Small intestine (tissue), 7 donors: ENCODE measurements at regions not wholly inside any gene's neighbourhood (a gene's known extent, or its start where the extent isn't known, plus 50 kb on each side); places are given as distances from the start of the nearest gene placed in this dataset.

Source experiments
- DNase-seq, 2 donors: peaks; one replicate each; pipeline versions ENCODE4 v3.0.0 to v3.0.0-alpha.2; 2013
- FAIRE-seq: peaks from 2 replicates; lab custom pipeline; 2012; peaks lifted over from hg19 to GRCh38; lab: Jason Lieb, UNC
- H3K27ac ChIP-seq, 3 donors: one replicate each; pipeline ENCODE4 v1.5.1; 2013; ENCODE audit warnings: low read length in 2 of 3, mild to moderate bottlenecking in 2 of 3, control low read depth in 1 of 3, inconsistent platforms in 1 of 3, low read depth in 1 of 3, moderate library complexity in 1 of 3
- H3K27me3 ChIP-seq, 3 donors: one replicate each; pipeline ENCODE4 v1.6.1; 2013; ENCODE audit warnings: low read length in 3 of 3, inconsistent platforms in 1 of 3; ENCODE audit not compliant: control insufficient read depth in 3 of 3, insufficient read depth in 3 of 3
- H3K36me3 ChIP-seq, 3 donors: one replicate each; pipeline ENCODE4 v1.6.1; 2013; ENCODE audit warnings: low read length in 3 of 3, inconsistent platforms in 1 of 3, low read depth in 1 of 3, mild to moderate bottlenecking in 1 of 3, moderate library complexity in 1 of 3; ENCODE audit not compliant: control insufficient read depth in 3 of 3, insufficient read depth in 2 of 3
- H3K4me1 ChIP-seq, 3 donors: one replicate each; pipeline ENCODE4 v1.6.1; 2013; ENCODE audit warnings: low read length in 2 of 3, inconsistent platforms in 1 of 3, low read depth in 1 of 3, mild to moderate bottlenecking in 1 of 3, moderate library complexity in 1 of 3; ENCODE audit not compliant: control insufficient read depth in 3 of 3, insufficient read depth in 2 of 3
- H3K4me3 ChIP-seq, 3 donors: one replicate each; pipeline ENCODE4 v1.5.1; 2013; ENCODE audit warnings: low read length in 3 of 3, control low read depth in 1 of 3, inconsistent platforms in 1 of 3, low read depth in 1 of 3, mild to moderate bottlenecking in 1 of 3, moderate library complexity in 1 of 3
- H3K9me3 ChIP-seq, 2 donors: one replicate each; pipeline ENCODE4 v1.6.1; 2013; ENCODE audit warnings: low read depth in 1 of 2, low read length in 1 of 2; ENCODE audit not compliant: control insufficient read depth in 2 of 2, insufficient read depth in 1 of 2
- WGBS, 3 donors: extraction: QIAGEN DNeasy Blood & Tissue Kit; methylation state at CpG; one replicate each; pipeline ENCODE4 v1.1.7; 2013; 5-methylcytosine and 5-hydroxymethylcytosine counted together
- donor health status: healthy with polysubstance abuse.
- donor health status: control.
- donor health status: control.
- donor health status: Bipolar disorder and iron deficiency.
- donor health status: healthy.

GRCh38 chr4:24137671-24138601 lies 248.1 kb upstream of the PPARGC1A start:
- DNase-seq (peak; percentile 86), FAIRE-seq (no peak)
- peaks cover 0 to 12% (median 4%) of the 10 kb centered on the region in 3 donors for H3K4me1 ChIP-seq
- WGBS, 3 donors = 16 to 48% (median 25%) methylated on average over 8 of the region's 8 CpGs
- no peaks in the 10 kb centered on the region for H3K36me3 ChIP-seq
- H3K4me3 ChIP-seq = no peak overlapping the region
- no peaks in the 10 kb centered on the region for H3K27me3 ChIP-seq
- H3K9me3 ChIP-seq = no peaks in the 10 kb centered on the region
- H3K27ac ChIP-seq = peak overlapping the region in 2 of 3 donors; percentile 17 to 44

GRCh38 chr4:24131954-24132673 lies 242.3 kb upstream of the PPARGC1A start:
- no peaks in the 10 kb centered on the region for H3K9me3 ChIP-seq
- H3K4me1 ChIP-seq = no peaks in the 10 kb centered on the region
- no peaks in the 10 kb centered on the region for H3K36me3 ChIP-seq
- H3K4me3 ChIP-seq = no peak overlapping the region
- FAIRE-seq (no peak), DNase-seq (no peak)
- 58 to 77% (median 67%) methylated on average over 8 of the region's 8 CpGs for WGBS, 3 donors
- H3K27ac ChIP-seq = no peak overlapping the region
- no peaks in the 10 kb centered on the region for H3K27me3 ChIP-seq

GRCh38 chr4:24130637-24131036 lies 240.8 kb upstream of the PPARGC1A start:
- FAIRE-seq = no peak
- H3K27ac ChIP-seq = no peak overlapping the region
- DNase-seq = no peak
- H3K4me3 ChIP-seq = no peak overlapping the region
- H3K36me3 ChIP-seq = no peaks in the 10 kb centered on the region
- no peaks in the 10 kb centered on the region for H3K27me3 ChIP-seq
- H3K9me3 ChIP-seq = no peaks in the 10 kb centered on the region
- WGBS, 3 donors = 59 to 74% (median 64%) methylated on average over 3 of the region's 3 CpGs
- H3K4me1 ChIP-seq = no peaks in the 10 kb centered on the region

- no peak overlapping the region for H3K4me3 ChIP-seq
- H3K27me3 ChIP-seq = no peaks in the 10 kb centered on the region
- H3K36me3 ChIP-seq = no peaks in the 10 kb centered on the region
- FAIRE-seq (no peak), DNase-seq (no peak)
- WGBS, 3 donors = 77 to 92% (median 80%) methylated on average over 5 of the region's 5 CpGs
- no peaks in the 10 kb centered on the region for H3K4me1 ChIP-seq
- H3K9me3 ChIP-seq = no peaks in the 10 kb centered on the region
- no peak overlapping the region for H3K27ac ChIP-seq
These were observed 236.9 kb upstream of the PPARGC1A start for GRCh38 chr4:24126776-24127175.

- Histone ChIP-seq H3K9me3 (no peaks in the 10 kb centered on the region), H3K27me3 (no peaks in the 10 kb centered on the region), H3K27ac (no peak overlapping the region), H3K4me3 (no peak overlapping the region), H3K36me3 (no peaks in the 10 kb centered on the region), H3K4me1 (no peaks in the 10 kb centered on the region)
- WGBS, 3 donors = 78 to 86% (median 80%) methylated on average over 15 of the region's 15 CpGs
- no peak for DNase-seq
- no peak for FAIRE-seq
These were observed 231.7 kb upstream of the PPARGC1A start for GRCh38 chr4:24121395-24122175.

GRCh38 chr4:24117975-24118374 lies 228.1 kb upstream of the PPARGC1A start:
- H3K9me3 ChIP-seq = no peaks in the 10 kb centered on the region
- H3K27me3 ChIP-seq = no peaks in the 10 kb centered on the region
- no peak for DNase-seq
- no peak overlapping the region for H3K4me3 ChIP-seq
- no peak for FAIRE-seq
- 55 to 76% (median 70%) methylated on average over 8 of the region's 8 CpGs for WGBS, 3 donors
- no peaks in the 10 kb centered on the region for H3K4me1 ChIP-seq
- H3K27ac ChIP-seq = no peak overlapping the region
- H3K36me3 ChIP-seq = no peaks in the 10 kb centered on the region

- H3K4me1 ChIP-seq = no peaks in the 10 kb centered on the region
- no peaks in the 10 kb centered on the region for H3K36me3 ChIP-seq
- no peaks in the 10 kb centered on the region for H3K27me3 ChIP-seq
- no peak for FAIRE-seq
- 17 to 43% (median 33%) methylated on average over 3 of the region's 3 CpGs for WGBS, 3 donors
- H3K27ac ChIP-seq = no peak overlapping the region
- no peaks in the 10 kb centered on the region for H3K9me3 ChIP-seq
- no peak for DNase-seq
- no peak overlapping the region for H3K4me3 ChIP-seq
These were observed 226.3 kb upstream of the PPARGC1A start for GRCh38 chr4:24116107-24116506.

GRCh38 chr4:24114919-24115500 lies 225.2 kb upstream of the PPARGC1A start:
- FAIRE-seq (no peak), DNase-seq (no peak)
- no peaks in the 10 kb centered on the region for H3K9me3 ChIP-seq
- no peak overlapping the region for H3K4me3 ChIP-seq
- H3K27ac ChIP-seq = no peak overlapping the region
- WGBS, 3 donors = 83 to 89% (median 88%) methylated on average over 8 of the region's 8 CpGs
- H3K36me3 ChIP-seq = no peaks in the 10 kb centered on the region
- H3K27me3 ChIP-seq = no peaks in the 10 kb centered on the region
- no peaks in the 10 kb centered on the region for H3K4me1 ChIP-seq
